Natural killer cell treated with Interleukin-12 subunit alpha and Interleukin-12 subunit beta and Interleukin-15 and Interleukin-18, amount 100 ng/mL, for 72 hours (primary cell): ENCODE measurements at regions not wholly inside any gene's neighbourhood (a gene's known extent, or its start where the extent isn't known, plus 50 kb on each side); places are given as distances from the start of the nearest gene placed in this dataset.

Experiments
- ATAC-seq, 2 donors: fragments of 150-1000 bp; cut with Tn5 transposase in 1 of 2; sonication (Bioruptor Pico), chemical (Tn5 transposase) in 1 of 2; 2 replicates each; pipeline ENCODE4 v1.10.0; 2021
- DNase-seq: peaks from one replicate; pipeline ENCODE4 v3.0.0; 2022; ENCODE audit warnings: low spot score
- H3K27ac Mint-ChIP-seq, 2 donors: 1 replicate in 1 of 2; 2 replicates in 1 of 2; pipeline ENCODE4 v1.8.0; 2022; ENCODE audit warnings: mixed read lengths in 2 of 2, mild to moderate bottlenecking in 1 of 2, moderate library complexity in 1 of 2
- H3K27me3 Mint-ChIP-seq, 2 donors: 1 replicate in 1 of 2; 2 replicates in 1 of 2; pipeline ENCODE4 v1.8.0; 2022; ENCODE audit warnings: mixed read lengths in 2 of 2
- H3K36me3 Mint-ChIP-seq: one replicate; pipeline ENCODE4 v1.8.0; 2022; ENCODE audit warnings: mixed read lengths
- H3K4me1 Mint-ChIP-seq, 2 donors: 1 replicate in 1 of 2; 2 replicates in 1 of 2; pipeline ENCODE4 v1.8.0; 2022; ENCODE audit warnings: low read depth in 2 of 2, mixed read lengths in 2 of 2, mild to moderate bottlenecking in 1 of 2
- H3K4me3 Mint-ChIP-seq: one replicate; pipeline ENCODE4 v1.8.0; 2022; ENCODE audit warnings: mixed read lengths
- H3K9me3 Mint-ChIP-seq: 2 replicates; pipeline ENCODE4 v1.8.0; 2022; ENCODE audit warnings: mixed read lengths

DNA sequence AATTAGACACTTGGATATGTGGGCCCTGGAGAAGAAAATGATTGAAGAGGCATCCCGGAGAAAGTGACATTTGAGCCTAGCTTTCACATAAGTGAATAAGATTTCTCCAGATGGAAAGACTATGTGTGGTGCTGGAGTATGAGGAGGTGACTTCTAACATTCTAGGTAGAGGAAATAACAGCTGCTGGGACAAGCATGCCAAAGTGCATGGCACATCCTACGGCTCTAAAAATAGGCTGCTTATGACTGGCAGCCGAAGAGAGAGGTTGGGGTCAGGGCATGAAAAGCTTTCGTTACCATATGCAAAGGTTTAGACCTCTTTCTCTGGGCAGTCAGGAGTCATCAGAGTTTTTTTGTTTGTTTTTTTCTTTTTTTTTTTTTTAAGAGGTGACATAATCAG is 142.0 kb downstream of the SOX3 start:
- Mint-ChIP-seq H3K36me3 (no peaks in the 10 kb centered on the region), H3K27ac (no peak overlapping the region), H3K27me3 (peaks cover 0 to 3% of the 10 kb centered on the region in 2 donors), H3K9me3 (no peaks in the 10 kb centered on the region), H3K4me3 (no peak overlapping the region), H3K4me1 (no peaks in the 10 kb centered on the region)
- no peak for ATAC-seq
- DNase-seq = no peak

DNA sequence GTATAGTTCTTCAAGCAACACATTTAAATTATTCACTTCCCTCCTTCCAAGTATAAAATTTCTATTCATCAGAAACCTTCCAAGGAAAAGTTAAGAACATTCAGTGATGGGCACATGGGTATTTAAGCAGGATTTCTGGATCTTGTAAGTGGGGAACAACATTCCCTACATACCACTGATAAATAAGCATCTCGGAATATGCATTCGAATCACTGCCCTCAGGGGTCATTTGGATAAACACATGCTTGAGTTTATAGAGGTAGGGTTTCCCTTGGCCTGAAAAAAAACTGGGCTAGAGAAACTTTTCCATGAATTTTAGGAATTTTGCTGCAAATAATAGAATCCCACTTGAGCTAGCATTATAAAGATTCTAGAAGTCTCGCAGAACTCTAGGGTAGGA is 143.9 kb downstream of the SOX3 start:
- no peaks in the 10 kb centered on the region for H3K4me1 Mint-ChIP-seq
- DNase-seq = no peak

GRCh38 chrX:140360284-140360683 is 144.6 kb downstream of the SOX3 start:
- Mint-ChIP-seq H3K9me3 (no peaks in the 10 kb centered on the region), H3K4me3 (no peak overlapping the region)
- DNase-seq = no peak

More for the DNA sequence above, 143.9 kb downstream of the SOX3 start:
- Mint-ChIP-seq H3K27ac (no peak overlapping the region), H3K9me3 (no peaks in the 10 kb centered on the region), H3K4me3 (no peak overlapping the region), H3K36me3 (no peaks in the 10 kb centered on the region), H3K27me3 (peaks cover 0 to 5% of the 10 kb centered on the region in 2 donors)
- ATAC-seq = no peak

DNA sequence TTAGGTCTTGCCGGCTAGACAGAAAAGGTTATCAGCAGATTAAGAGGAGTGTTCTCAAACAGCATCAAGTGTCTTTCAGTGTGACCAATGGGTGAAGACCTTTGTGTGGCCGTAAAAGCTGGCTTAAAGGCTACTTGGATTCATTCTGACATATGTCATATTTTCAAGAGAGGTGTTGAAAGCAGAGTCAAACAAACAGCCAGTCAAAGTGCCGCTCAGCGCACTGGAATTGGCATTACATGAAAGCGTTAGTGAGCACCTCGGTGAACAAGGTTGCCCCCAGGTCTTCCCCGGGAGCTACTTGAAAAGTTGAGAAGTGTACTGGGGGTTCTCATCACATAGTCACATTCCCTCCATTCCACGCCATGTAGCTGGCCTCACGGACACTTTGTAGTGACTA is 148.9 kb downstream of the SOX3 start:
- Mint-ChIP-seq H3K27ac (no peak overlapping the region), H3K27me3 (peaks cover 0 to 9% of the 10 kb centered on the region in 2 donors), H3K4me1 (no peaks in the 10 kb centered on the region), H3K9me3 (peaks cover 3% of the 10 kb centered on the region), H3K36me3 (no peaks in the 10 kb centered on the region), H3K4me3 (no peak overlapping the region)
- no peak for DNase-seq
- no peak for ATAC-seq

More at GRCh38 chrX:140360284-140360683, 144.6 kb downstream of the SOX3 start:
- H3K4me1 Mint-ChIP-seq = no peaks in the 10 kb centered on the region
- no peak overlapping the region for H3K27ac Mint-ChIP-seq
- peaks cover 0 to 9% of the 10 kb centered on the region in 2 donors for H3K27me3 Mint-ChIP-seq
- no peak for ATAC-seq
- H3K36me3 Mint-ChIP-seq = no peaks in the 10 kb centered on the region

DNA sequence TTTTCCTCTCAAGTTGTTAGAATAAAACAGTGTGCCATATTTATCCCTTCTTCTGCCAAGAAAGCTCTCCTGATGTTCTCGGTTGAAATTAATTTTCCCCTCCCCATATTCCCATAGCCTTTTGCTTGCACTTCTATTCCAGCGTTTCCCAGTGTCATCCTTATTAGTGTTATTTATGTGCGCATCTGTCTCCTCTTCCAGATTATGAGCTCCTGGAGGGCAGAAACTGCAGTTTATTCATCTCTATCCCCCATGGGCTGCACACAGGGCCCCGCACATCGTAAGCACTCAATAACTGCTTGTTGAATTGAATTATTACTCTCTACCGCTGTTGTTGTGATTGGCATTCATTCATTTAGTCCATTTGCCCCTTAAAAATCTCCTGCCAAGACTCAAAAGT is 149.4 kb downstream of the SOX3 start:
- DNase-seq = no peak
- Mint-ChIP-seq H3K4me1 (no peaks in the 10 kb centered on the region), H3K27me3 (peaks cover 0 to 9% of the 10 kb centered on the region in 2 donors), H3K36me3 (no peaks in the 10 kb centered on the region), H3K9me3 (peaks cover 3% of the 10 kb centered on the region), H3K27ac (no peak overlapping the region), H3K4me3 (no peak overlapping the region)
- ATAC-seq = no peak

GRCh38 chrX:140354431-140355120 is 150.3 kb downstream of the SOX3 start:
- Mint-ChIP-seq H3K4me3 (no peak overlapping the region), H3K9me3 (peaks cover 3% of the 10 kb centered on the region), H3K36me3 (no peaks in the 10 kb centered on the region), H3K27ac (no peak overlapping the region), H3K4me1 (no peaks in the 10 kb centered on the region), H3K27me3 (peaks cover 0 to 12% of the 10 kb centered on the region in 2 donors)
- ATAC-seq = no peak
- no peak for DNase-seq

- Mint-ChIP-seq H3K4me1 (no peaks in the 10 kb centered on the region), H3K27me3 (peaks cover 0 to 3% of the 10 kb centered on the region in 2 donors), H3K9me3 (no peaks in the 10 kb centered on the region), H3K4me3 (no peak overlapping the region), H3K27ac (no peak overlapping the region), H3K36me3 (no peaks in the 10 kb centered on the region)
- ATAC-seq (no peak), DNase-seq (no peak)
Measured at GRCh38 chrX:140346729-140347128, 158.1 kb downstream of the SOX3 start.

DNA sequence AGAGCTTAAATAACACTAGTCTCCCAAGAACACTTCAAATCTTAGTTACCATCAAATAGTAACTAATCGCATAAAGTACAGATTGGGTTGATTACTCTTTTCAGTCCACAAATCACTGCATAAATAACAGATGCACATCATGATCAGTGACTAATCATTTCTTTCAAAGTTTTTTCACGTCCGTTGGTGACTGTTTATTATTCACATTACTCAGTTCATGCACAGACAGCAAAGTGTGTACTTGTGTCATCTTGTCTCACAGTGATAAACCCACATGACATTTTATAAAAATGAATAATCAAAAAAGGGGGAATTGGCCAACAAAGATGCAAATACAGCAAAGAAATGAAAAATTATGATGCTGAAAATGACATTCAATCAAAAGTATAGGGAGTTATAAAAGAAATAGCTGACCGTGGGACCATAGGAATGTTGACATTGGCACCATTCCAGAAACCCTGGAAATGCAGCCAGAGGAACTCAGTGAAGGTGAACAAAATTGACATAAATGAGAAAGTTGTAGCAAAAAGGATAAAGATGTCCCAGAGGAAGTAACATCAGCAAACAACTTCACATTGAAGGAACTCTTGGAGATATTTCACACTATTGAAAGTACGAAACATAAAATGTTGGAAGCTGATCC is 161.5 kb downstream of the SOX3 start:
- no peak for DNase-seq
- ATAC-seq = no peak
- H3K4me3 Mint-ChIP-seq = no peak overlapping the region
- no peaks in the 10 kb centered on the region for H3K27me3 Mint-ChIP-seq
- H3K36me3 Mint-ChIP-seq = no peaks in the 10 kb centered on the region
- no peaks in the 10 kb centered on the region for H3K9me3 Mint-ChIP-seq
- no peaks in the 10 kb centered on the region for H3K4me1 Mint-ChIP-seq
- no peak overlapping the region for H3K27ac Mint-ChIP-seq

DNA sequence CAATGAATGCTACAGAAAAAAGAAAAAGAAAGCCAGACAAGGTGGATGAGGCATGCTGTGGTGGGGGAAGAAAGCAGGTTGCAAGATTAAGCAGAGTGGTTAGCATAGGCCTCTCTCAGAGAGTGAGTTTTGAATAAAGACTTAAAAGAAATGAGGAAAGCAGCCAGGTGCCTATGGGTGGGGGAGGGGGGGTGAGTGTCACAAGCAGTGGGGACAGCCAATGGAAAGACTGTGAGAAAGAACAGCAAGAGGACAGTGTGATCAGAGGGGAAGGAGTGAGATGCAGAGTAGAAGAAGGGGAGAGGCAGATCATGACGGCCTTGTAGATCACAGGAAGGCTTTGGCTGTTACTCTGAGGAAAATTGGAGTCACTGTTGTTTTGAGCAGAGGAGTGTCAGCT is 162.5 kb downstream of the SOX3 start:
- no peaks in the 10 kb centered on the region for H3K36me3 Mint-ChIP-seq
- no peak overlapping the region for H3K27ac Mint-ChIP-seq
- ATAC-seq (no peak), DNase-seq (no peak)
- H3K4me3 Mint-ChIP-seq = no peak overlapping the region
- H3K4me1 Mint-ChIP-seq = no peaks in the 10 kb centered on the region
- H3K9me3 Mint-ChIP-seq = no peaks in the 10 kb centered on the region
- H3K27me3 Mint-ChIP-seq = no peaks in the 10 kb centered on the region

DNA sequence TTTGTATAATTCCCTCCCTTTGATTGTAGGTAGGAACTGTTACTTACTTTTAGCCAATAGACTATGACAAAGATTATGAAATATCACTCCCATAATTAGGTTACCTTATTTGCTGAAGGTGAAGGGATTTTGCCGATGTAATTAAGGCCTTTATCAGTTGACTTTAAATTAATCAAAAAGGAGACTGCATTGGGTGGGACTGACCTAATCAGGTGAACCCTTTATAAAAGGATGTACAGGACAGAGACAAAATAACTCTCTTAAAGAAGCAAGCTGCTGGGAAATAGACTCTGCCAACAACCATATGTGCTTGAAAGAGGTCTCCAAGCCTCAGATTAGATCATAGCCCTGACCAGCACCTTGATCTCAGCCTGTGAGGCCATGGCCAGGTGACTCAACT is 167.6 kb downstream of the SOX3 start:
- H3K36me3 Mint-ChIP-seq = no peaks in the 10 kb centered on the region
- DNase-seq (no peak), ATAC-seq (no peak)
- no peak overlapping the region for H3K27ac Mint-ChIP-seq
- H3K4me3 Mint-ChIP-seq = no peak overlapping the region
- peaks cover 2% of the 10 kb centered on the region for H3K9me3 Mint-ChIP-seq
- no peaks in the 10 kb centered on the region for H3K4me1 Mint-ChIP-seq
- peaks cover 0 to 4% of the 10 kb centered on the region in 2 donors for H3K27me3 Mint-ChIP-seq

DNA sequence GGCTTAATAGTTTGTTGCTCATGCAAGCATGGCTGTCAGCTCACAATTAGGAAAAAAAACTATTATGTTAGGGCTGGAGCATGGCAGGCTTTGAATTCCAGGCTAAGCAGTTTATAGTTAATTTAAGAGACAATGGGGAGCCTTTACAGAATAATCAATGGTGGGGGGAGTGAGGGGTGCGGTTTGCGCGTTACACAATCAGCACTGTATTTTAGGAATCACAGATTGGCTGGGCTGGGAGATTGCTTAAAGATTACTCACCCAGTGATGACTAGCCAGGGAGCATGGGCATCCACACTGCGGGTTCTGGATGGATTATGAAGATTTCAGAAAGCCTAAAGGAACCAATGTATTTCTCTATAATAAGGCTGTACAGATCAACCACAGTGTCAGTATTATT is 186.6 kb downstream of the SOX3 start:
- H3K27ac Mint-ChIP-seq = no peak overlapping the region
- no peaks in the 10 kb centered on the region for H3K4me1 Mint-ChIP-seq
- no peaks in the 10 kb centered on the region for H3K36me3 Mint-ChIP-seq
- H3K9me3 Mint-ChIP-seq = no peaks in the 10 kb centered on the region
- DNase-seq (no peak), ATAC-seq (no peak)
- H3K4me3 Mint-ChIP-seq = no peak overlapping the region
- H3K27me3 Mint-ChIP-seq = no peaks in the 10 kb centered on the region

DNA sequence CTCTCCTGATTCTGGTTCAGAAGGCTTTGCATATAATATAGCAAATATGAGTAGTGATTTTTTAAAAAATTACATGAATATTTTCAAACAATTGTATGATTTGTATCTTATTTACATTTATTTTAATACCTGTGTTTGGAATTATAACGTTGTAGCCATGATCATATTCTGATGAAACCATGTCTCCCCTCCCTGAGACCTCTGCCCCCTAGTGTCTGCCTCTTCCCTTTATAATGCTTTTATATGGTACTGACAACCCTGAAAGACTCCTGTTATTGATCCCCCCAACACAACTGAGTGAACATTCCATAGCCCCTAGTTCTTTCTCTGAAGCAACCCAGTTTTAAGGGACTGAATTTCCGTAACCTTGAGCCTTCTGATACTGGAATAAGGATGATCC is 187.4 kb downstream of the SOX3 start:
- DNase-seq = no peak
- no peaks in the 10 kb centered on the region for H3K36me3 Mint-ChIP-seq
- no peaks in the 10 kb centered on the region for H3K27me3 Mint-ChIP-seq
- H3K4me3 Mint-ChIP-seq = no peak overlapping the region
- ATAC-seq = no peak
- no peaks in the 10 kb centered on the region for H3K9me3 Mint-ChIP-seq
- no peak overlapping the region for H3K27ac Mint-ChIP-seq
- no peaks in the 10 kb centered on the region for H3K4me1 Mint-ChIP-seq

GRCh38 chrX:140298960-140299825 is 205.7 kb downstream of the SOX3 start:
- no peak overlapping the region for H3K27ac Mint-ChIP-seq
- peaks cover under 1% of the 10 kb centered on the region for H3K9me3 Mint-ChIP-seq
- DNase-seq = no peak
- H3K27me3 Mint-ChIP-seq = peaks cover 0 to 5% of the 10 kb centered on the region in 2 donors
- H3K4me1 Mint-ChIP-seq = no peaks in the 10 kb centered on the region
- no peak overlapping the region for H3K4me3 Mint-ChIP-seq
- H3K36me3 Mint-ChIP-seq = no peaks in the 10 kb centered on the region
- ATAC-seq = no peak

- Mint-ChIP-seq H3K9me3 (no peaks in the 10 kb centered on the region), H3K36me3 (no peaks in the 10 kb centered on the region)
Measured at GRCh38 chrX:140297273-140297672, 207.6 kb downstream of the SOX3 start.

More at GRCh38 chrX:140297273-140297672, 207.6 kb downstream of the SOX3 start:
- ATAC-seq (no peak), DNase-seq (no peak)
- peaks cover 0 to 5% of the 10 kb centered on the region in 2 donors for H3K27me3 Mint-ChIP-seq
- H3K4me1 Mint-ChIP-seq = no peaks in the 10 kb centered on the region
- H3K4me3 Mint-ChIP-seq = no peak overlapping the region
- no peak overlapping the region for H3K27ac Mint-ChIP-seq
